Pancreas (tissue), 10 donors: ENCODE measurements at regions not wholly inside any gene's neighbourhood (a gene's known extent, or its start where the extent isn't known, plus 50 kb on each side); places are given as distances from the start of the nearest gene placed in this dataset.

Source experiments
- ATAC-seq, 4 donors: fragments of 200-7000 bp; cut with Tn5 transposase; one replicate each; pipeline versions ENCODE4 v1.8.0 to v1.9.1; 2020; ENCODE audit warnings: mild to moderate bottlenecking in 4 of 4, moderate library complexity in 4 of 4
- DNase-seq, 6 donors: peaks; one replicate each; pipeline ENCODE4 v3.0.0-alpha.2; 2020
- FAIRE-seq: peaks from 2 replicates; lab custom pipeline; 2012; peaks lifted over from hg19 to GRCh38; lab: Jason Lieb, UNC
- H3K27ac ChIP-seq, 4 donors: fragments of 200-600 bp; sonication (generic); 1 replicate in 3 of 4; 2 replicates in 1 of 4; pipeline versions ENCODE4 v1.5.0 to v1.8.0; 2020
- H3K27me3 ChIP-seq, 4 donors: fragments of 200-600 bp; one replicate each; pipeline ENCODE4 v1.8.0; 2021
- H3K36me3 ChIP-seq, 3 donors: fragments of 200-600 bp; sonication (generic) in 1 of 3; one replicate each; pipeline versions ENCODE4 v1.5.0 to v1.8.0; 2020 to 2021
- H3K4me1 ChIP-seq, 3 donors: fragments of 200-600 bp; one replicate each; pipeline ENCODE4 v1.8.0; 2021
- H3K4me3 ChIP-seq, 4 donors: fragments of 200-600 bp; sonication (generic) in 2 of 4; one replicate each; pipeline versions ENCODE4 v1.5.0 to v1.8.0; 2020 to 2021
- H3K9me3 ChIP-seq, 4 donors: fragments of 200-600 bp; one replicate each; pipeline ENCODE4 v1.8.0; 2021
- WGBS, 2 donors: extraction: QIAGEN DNeasy Blood & Tissue Kit; methylation state at CpG; one replicate each; pipeline ENCODE4 v1.1.7; 2013; 5-methylcytosine and 5-hydroxymethylcytosine counted together
- intact Hi-C, 3 donors: fragments of 100-400 bp; cut with DNase I; formaldehyde crosslinking; loops; one replicate each; pipeline versions ENCODE4 v1.11.1 to v1.14.2; 2022
- TF ChIP-seq, protein P1 (sequence below), 4 donors: fragments of 200-600 bp; sonication (generic) in 3 of 4; IDR thresholded peaks; one replicate each; pipeline versions ENCODE4 v1.5.0 to v1.8.0; 2021; ENCODE audit warnings: antibody characterized with exemption in 4 of 4
- donor health status: healthy with polysubstance abuse.
- donor health status: DM: no; HTN: no; CAD: no; lungs with moderate emphysema.
- donor health status: DM: no; HTN: no; CAD: no.
- donor health status: control.
- donor health status: control.
- donor health status: Bipolar disorder and iron deficiency.
- donor health status: DM: yes; HTN: yes; CAD: no.
- donor health status: DM: no; HTN: no; CAD: no.
- donor health status: DM: no; HTN: no; CAD: no.
- donor health status: DM: yes; HTN: yes; CAD: no.

DNA sequence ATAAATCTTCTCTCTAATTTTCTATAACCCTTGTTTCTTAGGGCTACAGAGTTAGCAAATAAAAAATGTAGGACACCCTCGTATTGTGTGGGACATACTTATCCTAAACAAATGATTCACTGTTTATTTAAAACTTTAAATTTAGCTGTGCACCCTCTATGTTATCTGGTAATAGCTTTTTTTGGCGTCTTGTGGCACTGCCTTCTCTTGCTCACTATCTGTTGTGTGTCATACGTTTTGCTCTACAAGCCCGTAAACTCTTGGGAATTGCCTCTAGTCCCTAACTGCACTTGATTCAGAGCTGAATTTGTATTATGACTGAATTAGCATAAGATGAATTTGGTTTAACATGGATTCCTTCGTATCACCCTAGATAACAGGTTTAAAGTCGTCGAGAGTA lies 144.3 kb upstream of the MYOCD start:
- Histone ChIP-seq H3K27ac (no peak overlapping the region), H3K4me3 (no peak overlapping the region), H3K27me3 (peaks cover 0 to 7% (median 0%) of the 10 kb centered on the region in 4 donors), H3K9me3 (no peaks in the 10 kb centered on the region), H3K4me1 (no peaks in the 10 kb centered on the region), H3K36me3 (no peaks in the 10 kb centered on the region)
- TF ChIP-seq, protein P1, sequence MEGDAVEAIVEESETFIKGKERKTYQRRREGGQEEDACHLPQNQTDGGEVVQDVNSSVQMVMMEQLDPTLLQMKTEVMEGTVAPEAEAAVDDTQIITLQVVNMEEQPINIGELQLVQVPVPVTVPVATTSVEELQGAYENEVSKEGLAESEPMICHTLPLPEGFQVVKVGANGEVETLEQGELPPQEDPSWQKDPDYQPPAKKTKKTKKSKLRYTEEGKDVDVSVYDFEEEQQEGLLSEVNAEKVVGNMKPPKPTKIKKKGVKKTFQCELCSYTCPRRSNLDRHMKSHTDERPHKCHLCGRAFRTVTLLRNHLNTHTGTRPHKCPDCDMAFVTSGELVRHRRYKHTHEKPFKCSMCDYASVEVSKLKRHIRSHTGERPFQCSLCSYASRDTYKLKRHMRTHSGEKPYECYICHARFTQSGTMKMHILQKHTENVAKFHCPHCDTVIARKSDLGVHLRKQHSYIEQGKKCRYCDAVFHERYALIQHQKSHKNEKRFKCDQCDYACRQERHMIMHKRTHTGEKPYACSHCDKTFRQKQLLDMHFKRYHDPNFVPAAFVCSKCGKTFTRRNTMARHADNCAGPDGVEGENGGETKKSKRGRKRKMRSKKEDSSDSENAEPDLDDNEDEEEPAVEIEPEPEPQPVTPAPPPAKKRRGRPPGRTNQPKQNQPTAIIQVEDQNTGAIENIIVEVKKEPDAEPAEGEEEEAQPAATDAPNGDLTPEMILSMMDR (IDR thresholded peaks at IDR 0.05) = no peak
- no peak for DNase-seq
- no peak for FAIRE-seq
- WGBS, 2 donors = 66 to 78% methylated on average over 7 of the region's 7 CpGs
- ATAC-seq = no peak
- intact Hi-C loops = no loop called here

DNA sequence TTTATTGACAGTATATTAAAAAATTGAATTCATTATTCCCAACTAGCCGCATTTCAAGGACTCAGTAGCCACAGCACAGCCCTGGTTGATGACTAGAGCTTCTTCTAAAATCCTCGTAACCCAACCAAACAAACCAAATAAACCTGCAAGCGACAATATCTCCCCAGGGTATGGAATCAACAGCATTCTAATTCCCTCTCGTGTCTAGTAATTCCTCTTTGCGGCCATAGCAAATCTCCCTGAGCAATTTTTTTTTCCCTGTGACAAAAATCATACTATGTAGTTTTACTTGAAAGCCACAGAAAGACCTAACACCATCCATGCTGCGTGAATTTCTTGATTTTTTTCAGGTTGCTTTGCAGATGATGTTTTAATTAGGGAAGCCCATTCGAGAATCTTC lies 143.4 kb upstream of the MYOCD start:
- H3K36me3 ChIP-seq = no peaks in the 10 kb centered on the region
- TF ChIP-seq, protein P1 (IDR thresholded peaks at IDR 0.05) = no peak
- no peak overlapping the region for H3K27ac ChIP-seq
- H3K4me1 ChIP-seq = no peaks in the 10 kb centered on the region
- WGBS, 2 donors = 70 to 72% methylated on average over 7 of the region's 7 CpGs
- FAIRE-seq (no peak), ATAC-seq (no peak), DNase-seq (no peak)
- H3K9me3 ChIP-seq = no peaks in the 10 kb centered on the region
- H3K4me3 ChIP-seq = no peak overlapping the region
- intact Hi-C loops = no loop called here
- peaks cover 0 to 7% (median 0%) of the 10 kb centered on the region in 4 donors for H3K27me3 ChIP-seq

DNA sequence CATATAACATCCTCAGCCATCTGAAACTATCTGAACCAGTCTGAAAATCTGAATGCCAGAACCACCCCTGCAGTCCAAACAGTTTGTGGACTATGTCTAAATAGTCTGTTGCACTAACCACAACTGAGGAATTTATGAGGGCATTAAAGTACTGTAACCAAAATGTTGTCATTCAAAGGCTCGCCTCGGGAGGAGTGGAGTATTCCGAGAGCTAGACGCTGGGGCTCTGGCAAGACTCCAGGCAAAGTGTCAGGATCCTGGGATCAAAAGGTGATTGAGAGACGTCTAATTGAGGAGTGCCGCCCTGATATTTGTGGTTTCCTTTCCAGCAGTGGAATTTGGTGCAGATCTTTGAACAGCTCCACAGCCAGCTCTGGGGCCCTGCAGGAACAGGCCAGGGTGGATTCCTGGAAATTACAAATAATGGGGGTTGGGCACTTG lies 142.9 kb upstream of the MYOCD start:
- no peaks in the 10 kb centered on the region for H3K36me3 ChIP-seq
- no peaks in the 10 kb centered on the region for H3K9me3 ChIP-seq
- intact Hi-C loops = no loop called here
- ATAC-seq (no peak), FAIRE-seq (no peak), DNase-seq (no peak)
- WGBS, 2 donors = 7 to 11% methylated on average over 6 of the region's 6 CpGs
- TF ChIP-seq, protein P1 (IDR thresholded peaks at IDR 0.05) = no peak
- H3K27me3 ChIP-seq = peaks cover 0 to 7% (median 0%) of the 10 kb centered on the region in 4 donors
- no peak overlapping the region for H3K27ac ChIP-seq
- H3K4me3 ChIP-seq = no peak overlapping the region
- H3K4me1 ChIP-seq = no peaks in the 10 kb centered on the region

DNA sequence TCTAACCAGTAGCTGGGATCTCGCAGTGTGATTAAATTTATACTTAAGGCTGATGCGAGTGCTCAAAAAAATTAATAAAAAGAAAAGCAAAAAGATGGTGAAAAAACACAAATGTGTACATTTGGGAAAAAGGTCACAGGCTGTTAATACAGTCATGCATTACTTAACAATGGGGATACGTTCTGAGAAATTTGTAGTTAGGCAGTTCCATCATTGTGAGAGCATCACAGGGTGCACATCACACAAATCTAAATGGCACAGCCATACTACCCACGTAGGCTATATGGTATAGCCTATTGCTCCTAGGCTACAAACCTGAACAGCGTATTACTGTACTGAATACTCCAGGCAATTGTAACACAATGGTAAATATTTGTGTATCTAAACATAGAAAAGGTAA lies 142.4 kb upstream of the MYOCD start:
- DNase-seq (no peak), FAIRE-seq (no peak), ATAC-seq (no peak)
- H3K4me1 ChIP-seq = no peaks in the 10 kb centered on the region
- TF ChIP-seq, protein P1 (IDR thresholded peaks at IDR 0.05) = no peak
- intact Hi-C loops = no loop called here
- WGBS, 2 donors = 67 to 68% methylated on average over 5 of the region's 5 CpGs
- H3K9me3 ChIP-seq = no peaks in the 10 kb centered on the region
- H3K27ac ChIP-seq = no peak overlapping the region
- peaks cover 0 to 7% (median 0%) of the 10 kb centered on the region in 4 donors for H3K27me3 ChIP-seq
- no peak overlapping the region for H3K4me3 ChIP-seq
- H3K36me3 ChIP-seq = no peaks in the 10 kb centered on the region

DNA sequence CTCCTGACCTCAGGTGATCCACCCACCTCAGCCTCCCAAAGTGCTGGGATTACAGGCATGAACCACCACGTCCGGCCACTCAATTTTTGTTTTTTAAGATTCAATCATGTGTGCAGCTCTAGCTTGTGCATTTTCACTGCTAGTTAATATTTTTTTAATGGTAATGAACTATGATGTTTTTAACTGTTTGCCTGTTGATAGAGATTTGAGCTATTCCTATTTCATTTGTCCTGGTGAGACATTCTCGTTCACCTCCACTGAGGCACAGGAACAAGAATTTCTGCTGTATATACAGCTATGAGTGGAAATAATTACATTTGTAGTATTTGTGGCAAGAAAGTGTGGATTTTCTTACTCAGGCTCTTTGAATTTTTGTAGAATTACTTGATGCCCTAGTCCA lies 137.7 kb upstream of the MYOCD start:
- DNase-seq = no peak
- Histone ChIP-seq H3K4me1 (no peaks in the 10 kb centered on the region), H3K27ac (no peak overlapping the region), H3K9me3 (no peaks in the 10 kb centered on the region), H3K27me3 (no peaks in the 10 kb centered on the region), H3K36me3 (no peaks in the 10 kb centered on the region), H3K4me3 (no peak overlapping the region)
- intact Hi-C loops = no loop called here
- ATAC-seq = no peak
- TF ChIP-seq, protein P1 (IDR thresholded peaks at IDR 0.05) = no peak
- WGBS, 2 donors = 85 to 88% methylated on average over 3 of the region's 3 CpGs
- no peak for FAIRE-seq
